ENCODE measurements at regions not wholly inside any gene's neighbourhood (a gene's known extent, or its start where the extent isn't known, plus 50 kb on each side); places are given as distances from the start of the nearest gene placed in this dataset.

GRCh38 chr13:95352486-95352885, 51.2 kb upstream of the ABCC4 start:
- DNase-seq (ENCODE audit: low read depth in 2 of 2) = no peak

GRCh38 chr13:95354156-95354555, 52.9 kb upstream of the ABCC4 start:
- DNase-seq (ENCODE audit: low read depth in 2 of 2) = no peak

- DNase-seq (ENCODE audit: low read depth in 2 of 2) = no peak
These were observed 53.6 kb upstream of the ABCC4 start for GRCh38 chr13:95354680-95355487.

GRCh38 chr13:95355494-95355893, 54.2 kb upstream of the ABCC4 start:
- DNase-seq (ENCODE audit: low read depth in 2 of 2) = no peak

DNA sequence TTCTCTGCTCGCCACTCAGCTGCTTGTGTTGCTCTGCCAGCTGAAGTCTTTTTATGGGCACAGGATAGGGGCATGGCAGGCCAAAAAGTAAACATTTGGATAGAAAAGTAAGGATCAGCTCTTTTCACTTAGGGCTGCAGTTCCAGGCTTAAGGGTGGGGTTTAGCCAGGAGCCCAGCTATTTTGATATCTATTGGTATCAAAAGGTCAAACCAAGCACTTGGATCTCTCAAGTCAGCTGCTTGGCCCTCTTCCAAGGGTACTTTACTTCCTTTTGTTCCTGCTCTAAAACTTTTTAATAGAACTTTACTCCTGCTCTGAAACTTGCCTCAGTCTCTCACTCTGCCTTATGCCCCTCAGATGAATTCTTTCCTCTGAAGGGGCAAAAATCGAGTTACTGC, 55.7 kb upstream of the ABCC4 start:
- no peak for DNase-seq (ENCODE audit: low read depth in 2 of 2)

DNA sequence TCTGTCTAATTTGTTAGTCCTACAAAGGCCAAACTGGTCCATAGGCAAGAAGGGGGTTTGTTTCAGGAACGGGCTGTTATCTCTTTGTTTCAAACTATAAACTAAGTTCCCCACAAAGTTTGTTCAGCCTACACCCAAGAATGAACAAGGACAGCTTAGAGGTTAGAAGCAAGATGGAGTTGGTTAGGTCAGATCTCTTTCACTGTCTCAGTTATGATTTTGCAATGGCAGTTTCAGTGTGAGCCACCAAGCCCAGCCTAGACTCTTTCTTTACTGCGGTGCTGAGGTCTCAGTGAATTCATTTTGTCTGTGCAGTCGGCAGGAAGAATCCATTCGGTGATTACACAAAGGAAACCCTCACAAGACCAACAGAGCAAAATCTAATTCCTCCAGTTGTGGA, 56.6 kb upstream of the ABCC4 start:
- DNase-seq (ENCODE audit: low read depth in 2 of 2) = no peak

DNA sequence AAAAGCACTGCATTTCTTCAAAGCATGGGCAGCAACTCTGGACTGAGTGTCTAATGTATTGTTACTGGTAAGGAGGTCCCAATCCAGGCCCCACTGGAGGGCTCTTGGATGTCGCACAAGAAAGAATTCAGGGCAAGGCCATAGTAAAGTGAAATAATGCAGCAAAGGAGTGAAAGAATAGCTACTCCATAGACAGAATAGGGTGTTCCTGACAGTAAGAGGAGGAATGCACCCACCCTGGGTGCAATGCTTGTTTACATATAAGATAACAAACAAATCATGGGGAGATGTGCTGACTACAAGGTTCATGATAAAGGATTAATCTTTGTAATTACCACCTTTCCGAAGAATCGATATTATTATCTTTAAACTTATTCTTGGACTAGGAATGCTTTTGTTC, 58.8 kb upstream of the ABCC4 start:
- DNase-seq (ENCODE audit: low read depth in 2 of 2) = no peak

GRCh38 chr13:95360464-95361097, 59.3 kb upstream of the ABCC4 start:
- DNase-seq (ENCODE audit: low read depth in 2 of 2) = no peak

DNA sequence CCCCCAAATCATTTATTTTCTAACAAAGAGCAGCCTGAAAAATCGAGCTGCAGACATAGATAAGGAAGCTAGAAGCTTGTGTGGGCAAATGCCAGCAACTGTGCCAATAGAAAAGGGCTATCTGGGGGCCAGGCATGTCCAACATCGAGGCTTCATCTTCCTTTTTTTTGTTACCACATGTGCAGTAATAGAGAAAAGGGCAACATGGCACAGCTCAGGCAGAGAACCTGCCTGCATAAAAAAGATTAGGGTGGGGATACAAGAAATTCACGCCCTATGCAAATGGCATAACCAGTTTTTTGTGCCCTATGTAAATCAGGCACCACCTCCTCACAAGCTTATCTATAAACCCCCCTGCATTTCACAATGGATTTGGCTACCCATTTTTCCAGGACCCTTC, 60.4 kb upstream of the ABCC4 start:
- no peak for DNase-seq (ENCODE audit: low read depth in 2 of 2)

DNA sequence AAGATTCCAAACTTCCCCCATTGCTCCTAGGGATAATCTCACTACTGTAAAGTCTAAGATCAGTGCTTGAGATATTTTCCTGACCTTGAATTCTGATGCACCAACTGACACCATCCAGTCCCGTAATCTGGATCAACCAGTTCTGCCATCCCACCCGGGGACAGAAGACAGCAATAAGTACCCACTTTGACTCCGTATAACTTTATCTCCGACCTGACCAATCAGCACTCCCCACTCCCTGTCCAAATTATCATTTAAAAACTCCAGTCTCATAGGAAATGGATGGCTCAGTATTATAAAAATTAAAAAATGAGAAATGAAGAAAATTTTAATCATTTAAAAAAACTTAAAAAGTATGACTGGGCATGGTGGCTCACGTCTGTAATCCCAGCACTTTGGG, 61.4 kb upstream of the ABCC4 start:
- no peak for DNase-seq (ENCODE audit: low read depth in 2 of 2)

DNA sequence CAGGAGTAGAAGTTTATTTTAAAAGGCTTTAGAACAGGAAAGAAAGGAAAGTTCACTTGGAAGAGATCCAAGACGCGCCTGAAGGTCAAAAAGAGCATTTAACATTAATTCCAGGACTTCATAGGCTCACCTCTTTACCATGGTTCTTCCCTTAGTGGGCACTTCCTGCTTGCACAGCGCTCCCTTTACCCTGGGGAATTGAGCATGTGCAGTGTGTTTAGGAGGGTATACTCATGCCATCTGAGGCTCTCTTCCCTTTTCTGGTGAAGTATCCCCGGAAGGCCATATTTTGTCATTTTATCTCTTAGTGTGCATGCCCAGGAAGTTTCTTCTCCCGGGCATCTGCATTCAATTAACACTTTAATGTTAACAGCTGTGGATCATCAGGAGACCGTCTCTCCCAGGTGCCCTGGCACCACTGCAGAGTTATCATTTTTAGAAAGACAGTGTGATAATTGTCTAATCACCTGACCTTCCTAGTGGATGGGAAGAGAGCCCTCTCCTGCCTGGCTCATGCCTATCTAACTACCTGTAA, 66.1 kb upstream of the ABCC4 start:
- DNase-seq (ENCODE audit: low read depth in 2 of 2) = no peak

DNA sequence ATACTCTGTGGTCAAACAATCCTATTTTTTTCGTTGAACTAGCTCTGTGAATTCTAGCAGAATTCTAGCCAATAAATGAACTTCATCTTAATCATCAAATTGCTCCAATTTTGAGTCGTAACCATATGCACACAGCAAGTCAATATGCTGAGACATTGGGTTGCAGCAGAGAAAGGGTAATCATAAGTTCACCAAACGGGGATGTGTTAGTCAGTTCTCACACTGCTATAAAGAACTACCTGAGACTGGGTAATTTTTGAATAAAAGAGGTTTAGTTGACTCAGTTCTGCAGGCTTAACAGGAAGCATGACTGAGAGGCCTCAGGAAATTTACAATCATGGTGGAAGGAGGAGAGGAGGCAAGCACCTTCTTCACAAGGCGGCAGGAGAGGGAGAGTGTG, 67.7 kb upstream of the ABCC4 start:
- no peak for DNase-seq (ENCODE audit: low read depth in 2 of 2)

- DNase-seq (ENCODE audit: low read depth in 2 of 2) = no peak
These were observed 74.5 kb upstream of the ABCC4 start for GRCh38 chr13:95375706-95376105.

GRCh38 chr13:95378603-95379002, 77.4 kb upstream of the ABCC4 start:
- DNase-seq (ENCODE audit: low read depth in 2 of 2) = no peak

DNA sequence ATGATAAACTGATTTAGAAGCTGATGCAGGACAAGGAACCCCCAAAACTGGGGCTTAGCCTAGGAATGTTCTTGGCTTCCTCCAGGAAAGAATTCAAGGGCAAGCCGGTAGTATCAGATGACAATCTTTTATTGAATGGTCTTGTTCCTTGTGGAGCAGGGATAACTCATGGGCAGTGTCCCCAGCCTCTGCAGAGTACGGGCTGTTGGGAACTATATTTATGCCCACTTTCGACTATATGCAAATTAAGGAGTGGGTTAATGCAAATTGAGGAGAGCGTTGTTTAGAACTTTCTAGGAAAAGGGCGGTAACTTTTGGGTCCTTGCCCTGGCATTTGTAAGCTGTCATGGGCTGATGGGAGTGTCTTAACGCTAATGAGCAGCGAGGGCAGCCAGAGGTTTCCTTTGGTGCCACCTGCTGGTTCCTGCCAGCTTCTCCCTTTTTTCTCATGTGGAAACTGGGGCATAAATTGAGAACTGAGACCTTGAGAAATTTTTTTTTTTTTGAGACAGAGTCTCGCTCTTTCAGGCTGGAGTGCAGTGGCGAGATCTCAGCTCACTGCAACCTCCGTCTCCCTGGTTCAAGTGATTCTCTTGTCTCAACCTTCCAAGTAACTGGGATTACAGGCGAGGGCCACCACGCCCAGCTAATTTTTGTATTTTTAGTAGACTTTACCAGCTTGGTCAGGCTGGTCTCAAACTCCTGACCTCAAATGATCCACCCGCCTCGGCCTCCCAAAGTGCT, 79.4 kb upstream of the ABCC4 start:
- DNase-seq (ENCODE audit: low read depth in 2 of 2) = peak; percentile 14 to 40

- DNase-seq (ENCODE audit: low read depth in 2 of 2) = no peak
These were observed 79.9 kb upstream of the ABCC4 start for GRCh38 chr13:95381212-95381527.

GRCh38 chr13:95382411-95382810, 81.2 kb upstream of the ABCC4 start:
- DNase-seq (ENCODE audit: low read depth in 2 of 2) = no peak

GRCh38 chr13:95382916-95383315, 81.7 kb upstream of the ABCC4 start:
- DNase-seq (ENCODE audit: low read depth in 2 of 2) = no peak

DNA sequence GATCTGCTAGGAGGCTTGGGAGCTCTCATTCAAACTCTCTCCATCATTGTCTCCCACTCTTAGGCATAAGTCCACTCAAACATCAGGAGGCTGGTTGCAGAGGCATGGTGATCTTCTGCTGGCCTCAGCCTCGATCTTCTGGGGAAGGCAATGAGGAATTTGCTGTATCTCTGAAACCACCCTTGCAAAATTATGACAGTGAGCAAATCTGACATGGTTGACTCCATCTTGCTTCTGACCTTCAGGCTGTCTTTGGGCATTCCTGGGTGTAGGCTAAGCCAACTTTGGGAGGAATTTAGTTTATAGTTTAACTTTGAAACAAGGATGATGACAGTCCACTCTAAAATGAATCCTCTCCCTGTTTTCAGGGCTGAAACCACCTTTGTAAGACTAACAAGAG, 84.1 kb upstream of the ABCC4 start:
- DNase-seq (ENCODE audit: low read depth in 2 of 2) = no peak

GRCh38 chr13:95385798-95386197, 84.5 kb upstream of the ABCC4 start:
- no peak for DNase-seq (ENCODE audit: low read depth in 2 of 2)

DNA sequence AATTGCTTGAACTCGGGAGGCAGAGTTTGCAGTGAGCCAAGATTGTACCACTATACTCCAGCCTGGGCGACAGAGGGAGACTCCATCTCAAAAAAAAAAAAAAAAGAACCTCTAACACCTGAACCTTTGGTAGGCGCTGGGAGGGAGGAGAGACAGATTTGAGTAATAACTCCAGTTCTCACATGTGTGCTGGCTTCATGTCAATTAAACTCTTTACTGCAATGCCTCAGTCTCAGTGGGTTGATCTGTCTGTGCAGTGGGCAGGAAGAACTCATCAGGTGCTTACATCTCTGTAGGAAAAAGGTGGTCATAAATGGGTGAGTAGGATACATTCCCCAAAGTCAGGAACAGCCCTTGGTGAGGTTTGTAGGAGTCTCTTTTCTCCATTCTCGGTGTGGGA, 85.1 kb upstream of the ABCC4 start:
- no peak for DNase-seq (ENCODE audit: low read depth in 2 of 2)

DNA sequence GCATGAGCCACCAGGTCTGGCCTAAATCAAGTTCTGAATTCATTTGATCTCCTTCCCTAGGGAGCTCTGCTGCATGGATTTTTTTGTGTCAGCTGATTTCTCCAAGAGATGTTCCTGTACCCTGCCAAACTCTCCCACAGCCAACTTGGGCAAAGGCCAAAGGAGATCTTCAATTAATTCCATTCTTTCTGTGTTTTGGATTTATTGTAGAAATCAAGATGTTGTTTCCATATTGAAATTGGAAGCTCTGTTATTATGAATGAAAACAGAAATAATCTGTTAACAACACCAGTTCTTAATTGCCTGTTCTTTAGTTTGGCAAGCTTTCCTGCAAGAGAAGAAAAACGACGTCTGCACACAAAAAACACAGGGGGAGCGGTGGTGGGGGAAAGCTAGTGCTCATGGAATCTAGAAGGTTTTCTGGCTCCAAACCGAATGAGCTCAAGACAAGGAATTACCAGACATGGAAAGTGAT, 86.5 kb upstream of the ABCC4 start:
- no peak for DNase-seq (ENCODE audit: low read depth in 2 of 2)
